ENCODE measurements at regions not wholly inside any gene's neighbourhood (a gene's known extent, or its start where the extent isn't known, plus 50 kb on each side); places are given as distances from the start of the nearest gene placed in this dataset.

- no peak for DNase-seq (ENCODE audit: low read depth in 1 of 2, low spot score in 1 of 2)
Observed at GRCh38 chr2:239717706-239718105, 307.4 kb downstream of the NDUFA10 start.

- no peak for DNase-seq (ENCODE audit: low read depth in 1 of 2, low spot score in 1 of 2)
Observed at GRCh38 chr2:239717319-239717675, 307.8 kb downstream of the NDUFA10 start.

DNA sequence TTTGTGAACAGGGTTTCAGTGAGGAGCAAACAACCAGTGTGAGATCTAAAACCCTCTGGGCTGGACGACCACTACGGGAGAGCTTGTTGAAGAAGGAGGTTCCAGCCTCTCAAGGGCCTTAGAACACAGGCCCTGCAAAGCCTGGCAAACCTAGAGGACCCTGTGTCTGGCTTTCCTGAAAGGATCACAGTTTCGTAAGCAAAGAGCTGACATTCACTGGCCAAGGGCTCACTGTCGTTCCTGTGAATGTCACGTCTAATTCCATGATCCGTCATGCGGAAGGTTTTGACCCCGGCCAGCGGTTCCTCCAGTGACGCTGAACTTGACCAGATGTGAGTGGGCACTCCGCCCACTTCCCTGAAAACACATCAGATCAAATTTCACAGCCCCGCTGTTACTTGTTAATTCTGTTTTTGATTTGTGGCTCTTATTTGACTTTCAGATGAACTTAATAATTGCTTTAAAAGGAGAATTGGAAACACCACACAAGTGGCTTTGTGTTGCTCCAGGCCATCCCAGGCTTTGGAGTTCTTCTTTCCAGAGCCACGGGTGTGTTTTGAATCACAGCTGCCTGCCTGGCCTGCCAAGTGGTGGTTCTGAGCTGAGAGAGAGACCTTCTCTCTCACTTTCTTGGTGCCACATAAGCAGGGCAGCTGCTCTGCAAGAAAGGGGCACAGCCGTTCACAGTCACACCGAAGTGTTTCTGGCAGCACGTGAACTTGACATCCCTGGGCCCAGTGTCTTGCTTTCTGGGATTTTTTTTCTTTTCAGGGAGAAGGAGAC, 308.4 kb downstream of the NDUFA10 start:
- DNase-seq (ENCODE audit: low read depth in 1 of 2, low spot score in 1 of 2): no peak

GRCh38 chr2:239716009-239716408, 309.1 kb downstream of the NDUFA10 start:
- DNase-seq (ENCODE audit: low read depth in 1 of 2, low spot score in 1 of 2): no peak

DNA sequence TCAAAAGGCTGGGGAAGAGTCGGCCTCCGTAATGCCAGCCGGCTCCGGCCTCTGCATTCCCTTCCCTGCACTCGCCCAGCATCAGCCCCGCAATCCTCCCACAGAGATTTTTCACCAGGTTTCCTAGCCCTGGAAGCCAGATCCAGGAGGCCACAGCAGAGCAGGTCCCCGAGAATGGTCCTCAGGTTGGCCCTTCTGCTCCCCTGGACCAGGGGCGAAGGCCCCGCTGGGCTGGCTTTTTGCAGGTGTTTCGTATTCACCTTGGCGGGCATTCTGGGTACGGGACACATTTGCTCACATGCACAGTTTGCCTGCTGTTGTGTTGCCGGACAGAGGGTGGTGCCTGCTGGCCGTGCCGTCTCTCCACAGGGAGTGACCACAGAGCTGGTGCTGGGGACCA, 309.5 kb downstream of the NDUFA10 start:
- no peak for DNase-seq (ENCODE audit: low read depth in 1 of 2, low spot score in 1 of 2)

GRCh38 chr2:239715202-239715601, 309.9 kb downstream of the NDUFA10 start:
- no peak for DNase-seq (ENCODE audit: low read depth in 1 of 2, low spot score in 1 of 2)

GRCh38 chr2:239714116-239714515, 311.0 kb downstream of the NDUFA10 start:
- no peak for DNase-seq (ENCODE audit: low read depth in 1 of 2, low spot score in 1 of 2)

DNA sequence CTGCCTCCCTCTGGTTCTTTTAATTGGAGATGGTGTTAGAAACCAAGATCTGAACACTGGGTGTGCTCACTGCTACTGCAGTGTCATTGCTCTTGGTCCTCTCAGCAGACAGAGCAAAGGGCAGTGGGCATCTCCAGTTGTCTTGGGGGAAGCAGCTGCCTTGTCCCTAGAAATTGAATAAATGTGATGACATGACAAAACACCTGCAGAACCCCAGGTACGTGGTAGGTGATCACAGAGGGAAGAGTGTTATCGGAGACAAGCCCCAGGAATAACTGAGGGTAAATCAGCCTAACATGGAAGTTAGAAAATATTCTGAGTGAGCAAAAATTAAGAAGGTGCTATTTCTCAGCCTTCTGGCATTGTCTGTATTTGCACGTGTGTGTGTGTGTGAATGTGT, 311.9 kb upstream of the HDAC4 start:
- no peak for DNase-seq (ENCODE audit: low read depth in 1 of 2, low spot score in 1 of 2)

GRCh38 chr2:239711911-239712570, 311.2 kb upstream of the HDAC4 start:
- DNase-seq (ENCODE audit: low read depth in 1 of 2, low spot score in 1 of 2): no peak

DNA sequence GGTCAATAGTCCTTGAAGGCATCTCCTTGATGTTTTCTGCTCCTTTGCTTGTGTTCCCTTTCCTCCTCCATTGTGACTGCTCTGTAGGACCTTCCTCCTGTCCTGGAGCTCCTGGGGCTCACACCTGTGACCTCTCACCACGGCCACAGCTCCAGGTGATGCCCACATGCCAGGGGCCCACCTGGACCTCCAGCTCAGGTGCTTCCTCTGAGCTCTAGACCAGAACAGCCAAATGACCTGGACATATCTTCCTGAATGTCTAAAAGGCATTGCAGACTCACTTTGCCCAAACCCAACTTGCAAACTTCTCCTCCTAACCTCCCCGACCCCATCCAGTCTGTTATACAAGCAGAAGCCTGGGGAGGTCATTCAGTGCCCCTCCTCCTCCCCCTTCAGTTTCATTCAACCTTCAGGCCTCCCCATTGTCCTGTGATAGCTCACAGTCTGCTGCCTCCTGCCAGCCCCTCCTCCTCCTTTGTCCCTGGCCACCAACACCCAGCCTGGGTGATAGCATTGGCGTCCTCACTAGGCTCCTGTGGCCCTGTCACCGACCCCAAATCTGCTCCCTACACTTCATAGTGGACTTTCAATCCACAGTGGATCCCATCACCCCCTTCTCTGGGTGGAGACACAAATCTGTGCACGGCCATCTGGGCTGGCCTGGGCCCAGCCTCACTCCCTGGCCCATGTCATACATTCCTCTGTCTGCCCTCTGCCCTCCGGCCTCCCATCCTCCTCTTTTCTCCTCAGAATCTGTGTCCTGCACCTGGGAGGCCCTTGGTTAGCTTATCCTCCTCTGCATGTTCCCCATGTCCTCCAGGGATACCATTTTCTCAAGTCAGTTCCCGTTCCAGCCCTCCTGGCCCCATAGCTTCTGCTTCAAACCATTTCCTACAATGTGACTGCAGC, 310.4 kb upstream of the HDAC4 start:
- no peak for DNase-seq (ENCODE audit: low read depth in 1 of 2, low spot score in 1 of 2)

GRCh38 chr2:239706367-239706766, 305.5 kb upstream of the HDAC4 start:
- DNase-seq (ENCODE audit: low read depth in 1 of 2, low spot score in 1 of 2): no peak

DNA sequence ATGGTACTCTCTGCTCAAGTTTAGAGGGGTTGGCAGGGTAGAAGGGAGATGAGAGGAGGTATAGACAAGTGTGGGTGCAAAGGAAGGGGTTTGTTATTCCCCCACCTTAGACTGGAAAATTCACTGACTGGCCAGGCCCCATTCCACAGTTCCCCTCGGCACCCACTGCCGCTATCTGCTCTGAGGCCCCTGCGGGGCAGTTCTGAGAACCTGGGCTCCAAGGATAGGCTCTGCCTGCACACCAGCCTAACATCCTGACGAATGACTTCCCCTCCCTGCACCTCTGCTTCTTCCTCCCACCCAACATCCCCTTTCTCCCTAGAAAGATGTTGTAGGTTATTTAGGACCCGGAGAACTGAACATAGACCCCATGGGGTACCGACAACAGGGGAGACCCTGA, 303.9 kb upstream of the HDAC4 start:
- no peak for DNase-seq (ENCODE audit: low read depth in 1 of 2, low spot score in 1 of 2)

- DNase-seq (ENCODE audit: low read depth in 1 of 2, low spot score in 1 of 2): no peak
Observed at GRCh38 chr2:239703834-239704233, 303.0 kb upstream of the HDAC4 start.

- DNase-seq (ENCODE audit: low read depth in 1 of 2, low spot score in 1 of 2): no peak
Observed at GRCh38 chr2:239700686-239701345, 300.0 kb upstream of the HDAC4 start.

GRCh38 chr2:239697399-239698164, 296.8 kb upstream of the HDAC4 start:
- no peak for DNase-seq (ENCODE audit: low read depth in 1 of 2, low spot score in 1 of 2)

DNA sequence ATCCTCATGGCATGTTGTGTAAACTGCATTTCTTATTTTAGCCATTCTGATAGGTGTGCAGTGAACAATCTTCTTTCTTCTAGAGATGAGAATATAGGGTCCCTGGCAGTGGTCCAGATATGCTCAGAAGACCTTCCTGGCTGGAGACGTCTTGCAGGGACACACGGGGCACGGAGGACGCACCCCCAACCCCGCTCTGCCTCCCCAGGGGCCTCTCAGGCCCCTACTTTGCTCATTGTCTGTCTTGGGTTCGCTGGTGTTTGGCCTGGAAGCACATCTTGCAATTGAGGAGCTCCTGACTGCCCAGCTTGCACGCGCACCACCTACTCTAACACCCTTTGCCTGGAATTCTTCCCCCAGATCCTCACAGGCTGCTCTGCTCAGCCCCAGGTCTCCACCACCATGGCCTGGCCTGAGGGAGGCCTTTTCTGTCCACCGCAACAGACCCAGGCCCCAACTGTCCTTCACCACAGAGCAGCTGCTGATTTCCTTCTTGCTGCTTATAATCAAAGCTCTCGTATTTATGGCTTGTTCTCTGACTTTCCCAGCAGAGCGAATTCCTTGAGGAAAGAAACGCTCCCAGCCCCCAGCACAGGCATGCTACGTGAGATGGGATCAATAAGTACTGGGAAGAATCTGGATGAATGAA, 295.9 kb upstream of the HDAC4 start:
- no peak for DNase-seq (ENCODE audit: low read depth in 1 of 2, low spot score in 1 of 2)

- no peak for DNase-seq (ENCODE audit: low read depth in 1 of 2, low spot score in 1 of 2)
Observed at GRCh38 chr2:239695728-239696240, 295.0 kb upstream of the HDAC4 start.

- no peak for DNase-seq (ENCODE audit: low read depth in 1 of 2, low spot score in 1 of 2)
Observed at GRCh38 chr2:239695106-239695727, 294.4 kb upstream of the HDAC4 start.

GRCh38 chr2:239694487-239694886, 293.7 kb upstream of the HDAC4 start:
- no peak for DNase-seq (ENCODE audit: low read depth in 1 of 2, low spot score in 1 of 2)

All from activated CD4-positive, alpha-beta T cell treated with anti-CD3 and anti-CD28 coated beads, Interleukin-2, amount 50 U/mL, for 24 hours (primary cell).